GM12878 (cell line): ENCODE measurements at regions not wholly inside any gene's neighbourhood (a gene's known extent, or its start where the extent isn't known, plus 50 kb on each side); places are given as distances from the start of the nearest gene placed in this dataset.
A peak's percentile ranks its signal among the peaks of the same experiment; 100 is the strongest.

ENCODE experiments used
- BACH1 ChIP-seq: fragments of 450-650 bp; IDR thresholded peaks from 2 replicates; pipeline ENCODE4 v1.6.1; 2017; ENCODE audit warnings: mild to moderate bottlenecking, borderline replicate concordance
- BMI1 ChIP-seq: fragments of 450-650 bp; IDR thresholded peaks from 2 replicates; pipeline ENCODE4 v1.6.1; 2016; ENCODE audit warnings: mild to moderate bottlenecking, moderate library complexity, borderline replicate concordance
- CBX5 ChIP-seq: sonication (generic); IDR thresholded peaks from 2 replicates; pipeline ENCODE4 v1.6.1; 2016; ENCODE audit warnings: low read depth, moderate library complexity, mild to moderate bottlenecking, inconsistent platforms
- EP300 ChIP-seq, 2 experiments: fragments of 150-350 bp in 1 of 2; IDR thresholded peaks; 2 replicates each; pipeline ENCODE4 v1.6.1; 2011 to 2012; ENCODE audit warnings: low read depth in 2 of 2, low read length in 2 of 2, borderline replicate concordance in 1 of 2, improper control_type of control experiment in 1 of 2, inconsistent platforms in 1 of 2; ENCODE audit not compliant: control insufficient read depth in 1 of 2
- IKZF2 ChIP-seq, 2 experiments: fragments of 450-650 bp; IDR thresholded peaks; 2 replicates each; pipeline ENCODE4 v1.6.1; 2017; ENCODE audit warnings: mild to moderate bottlenecking in 2 of 2, moderate library complexity in 2 of 2
- MAX ChIP-seq: IDR thresholded peaks from 2 replicates; pipeline ENCODE4 v1.6.1; 2012; ENCODE audit warnings: low read depth, low read length, improper control_type of control experiment
- MEF2B ChIP-seq: fragments of 450-650 bp; IDR thresholded peaks from 2 replicates; pipeline ENCODE4 v1.6.1; 2018; ENCODE audit warnings: mild to moderate bottlenecking, moderate library complexity; ENCODE audit not compliant: partially characterized antibody, poor library complexity, severe bottlenecking
- MTA2 ChIP-seq: fragments of 450-650 bp; IDR thresholded peaks from 2 replicates; pipeline ENCODE4 v1.6.1; 2016; ENCODE audit warnings: low read depth, mild to moderate bottlenecking, moderate library complexity
- POLR2AphosphoS2 ChIP-seq: IDR thresholded peaks from 2 replicates; pipeline ENCODE4 v1.6.1; 2011; ENCODE audit warnings: low read depth, mild to moderate bottlenecking, low read length, improper control_type of control experiment, moderate library complexity
- RAD21 ChIP-seq: IDR thresholded peaks from 2 replicates; pipeline ENCODE4 v1.6.1; 2011; ENCODE audit warnings: mild to moderate bottlenecking, low read depth, low read length, moderate library complexity; ENCODE audit not compliant: insufficient read depth
- RAD51 ChIP-seq: fragments of 450-650 bp; IDR thresholded peaks from 2 replicates; pipeline ENCODE4 v1.6.1; 2016; ENCODE audit warnings: moderate library complexity, mild to moderate bottlenecking, inconsistent platforms
- RFX5 ChIP-seq: IDR thresholded peaks from 2 replicates; pipeline ENCODE4 v1.6.1; 2011; ENCODE audit warnings: low read depth, low read length, improper control_type of control experiment
- SMARCA5 ChIP-seq: fragments of 450-650 bp; IDR thresholded peaks from 2 replicates; pipeline ENCODE4 v1.6.1; 2017; ENCODE audit warnings: mild to moderate bottlenecking
- SRF ChIP-seq, 2 experiments: IDR thresholded peaks; 2 replicates each; pipeline ENCODE4 v1.6.1; 2011; ENCODE audit warnings: low read depth in 2 of 2, low read length in 2 of 2, mild to moderate bottlenecking in 1 of 2, moderate library complexity in 1 of 2
- STAT3 ChIP-seq: IDR thresholded peaks from 2 replicates; pipeline ENCODE4 v1.6.1; 2011; ENCODE audit warnings: low read depth, low read length, improper control_type of control experiment
- TARDBP ChIP-seq: IDR thresholded peaks from 2 replicates; pipeline ENCODE4 v1.6.1; 2016; ENCODE audit warnings: borderline replicate concordance
- ZBTB33 ChIP-seq: fragments of 450-650 bp; IDR thresholded peaks from 2 replicates; pipeline ENCODE4 v1.6.1; 2017; ENCODE audit warnings: mild to moderate bottlenecking
- ZBTB4 ChIP-seq: fragments of 450-650 bp; formaldehyde crosslinking; IDR thresholded peaks from 2 replicates; pipeline ENCODE4 v1.4.0; 2022; ENCODE audit warnings: mild to moderate bottlenecking, moderate library complexity
- ZNF217 ChIP-seq: fragments of 450-650 bp; IDR thresholded peaks from 2 replicates; pipeline ENCODE4 v1.6.1; 2017; ENCODE audit warnings: antibody characterized with exemption, mild to moderate bottlenecking
- ZNF592 ChIP-seq: fragments of 450-650 bp; IDR thresholded peaks from 2 replicates; pipeline ENCODE4 v1.6.1; 2017; ENCODE audit warnings: mild to moderate bottlenecking, moderate library complexity
- ZSCAN29 ChIP-seq: fragments of 450-650 bp; IDR thresholded peaks from 2 replicates; pipeline ENCODE4 v1.6.1; 2017; ENCODE audit warnings: mild to moderate bottlenecking, moderate library complexity

- TF ChIP-seq RAD21 (no peak), EP300 (IDR thresholded peaks at IDR 0.05; ENCODE audit: borderline replicate concordance in 1 of 2, control insufficient read depth in 1 of 2, low read depth in 2 of 2, low read length in 2 of 2) (no peak), MTA2 (0 out of 2 replicates have a peak, but pooled peaks have one; percentile 22), ZNF217 (no peak), ZSCAN29 (no peak), SRF (IDR thresholded peaks at IDR 0.05; ENCODE audit: low read depth in 2 of 2, low read length in 2 of 2) (no peak), BACH1 (no peak), IKZF2 (IDR thresholded peaks at IDR 0.05) (peak in 1 of 2 experiments; percentile 28; a peak in 1 of 4 replicates), RFX5 (no peak), ZBTB33 (no peak), CBX5 (no peak), MEF2B (no peak), TARDBP (no peak), SMARCA5 (no peak), RAD51 (no peak), BMI1 (no peak), ZBTB4 (CRISPR knock-in tag) (no peak), ZNF592 (no peak), MAX (no peak), STAT3 (no peak), POLR2AphosphoS2 (no peak)
Observed at GRCh38 chr13:87444135-87444534, 227.0 kb upstream of the SLITRK5 start (continued).
